NCI-H1092 (cell line): ENCODE measurements at regions not wholly inside any gene's neighbourhood (a gene's known extent, or its start where the extent isn't known, plus 50 kb on each side); places are given as distances from the start of the nearest gene placed in this dataset.
"Not testable (repeated sequence)": the region's sequence is repeated elsewhere in the genome, so short reads cannot be mapped to it uniquely, and the experiment has no call there.

ENCODE experiments used
- DNase-seq: peaks from one replicate; lab custom pipeline; 2025; lab: John Stamatoyannopoulos, UW

DNA sequence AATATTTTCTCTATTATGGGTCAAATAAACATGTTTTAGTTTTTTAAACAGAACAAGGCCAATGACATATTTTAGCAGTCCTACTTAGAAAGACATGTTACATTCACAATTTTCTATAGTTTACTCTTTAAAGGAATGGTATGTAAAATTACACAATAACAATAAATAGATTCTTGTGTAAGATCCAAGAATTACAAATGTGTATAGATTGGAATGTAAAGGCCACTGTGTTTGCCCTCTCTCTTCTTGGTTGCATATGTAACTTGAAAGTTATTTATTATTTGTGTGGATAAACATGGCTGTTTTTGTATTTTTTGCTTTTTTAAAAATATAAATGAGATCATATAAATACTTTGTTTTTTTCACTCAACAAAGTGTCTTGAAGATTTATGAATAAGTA, 979.3 kb upstream of the CELF2 start:
- no peak for DNase-seq

GRCh38 chr10:10039595-10039994, 978.1 kb upstream of the CELF2 start:
- no peak for DNase-seq

DNA sequence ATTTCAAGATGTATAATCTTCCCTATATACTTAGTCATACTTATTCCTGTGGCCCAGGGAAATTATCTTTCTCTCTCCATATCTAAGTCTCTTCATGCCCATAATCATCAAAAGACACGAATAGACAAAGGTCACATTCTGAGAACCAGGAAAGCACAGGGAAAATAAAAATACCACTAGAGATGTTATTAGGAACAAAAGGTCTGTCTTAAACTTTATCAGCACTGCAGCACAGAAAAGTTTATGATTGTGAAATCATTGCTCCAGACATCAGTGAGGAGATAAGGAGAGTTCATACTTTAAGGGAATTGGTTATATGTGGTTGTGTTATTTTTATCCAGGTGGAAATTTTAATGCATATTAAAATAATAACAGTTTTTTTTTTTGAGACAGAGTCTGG, 974.6 kb upstream of the CELF2 start:
- no peak for DNase-seq

GRCh38 chr10:10044922-10045764, 972.5 kb upstream of the CELF2 start:
- DNase-seq, result no peak

DNA sequence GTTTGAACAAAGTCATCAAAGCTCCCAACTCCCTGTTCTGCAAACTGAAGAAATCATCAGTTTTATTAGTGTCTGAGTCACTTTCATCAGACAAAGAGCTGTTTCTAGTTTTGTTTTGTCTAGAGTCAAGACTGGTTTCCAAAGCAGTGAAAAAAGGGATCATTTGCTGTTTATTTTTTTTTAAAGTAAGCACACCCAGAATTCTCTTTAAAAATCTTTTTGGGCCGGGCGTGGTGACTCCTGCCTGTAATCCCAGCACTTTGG, 972.0 kb upstream of the CELF2 start:
- no peak for DNase-seq

GRCh38 chr10:10047426-10047825, 970.2 kb upstream of the CELF2 start:
- no peak for DNase-seq

- no peak for DNase-seq
Observed at GRCh38 chr10:10053051-10053450, 964.6 kb upstream of the CELF2 start.

- no peak for DNase-seq
Observed at GRCh38 chr10:10054466-10054865, 963.2 kb upstream of the CELF2 start.

- no peak for DNase-seq
Observed at GRCh38 chr10:10055656-10056442, 961.8 kb upstream of the CELF2 start.

- DNase-seq, result no peak
Observed at GRCh38 chr10:10056961-10057360, 960.7 kb upstream of the CELF2 start.

GRCh38 chr10:10067644-10068043, 950.0 kb upstream of the CELF2 start:
- no peak for DNase-seq

DNA sequence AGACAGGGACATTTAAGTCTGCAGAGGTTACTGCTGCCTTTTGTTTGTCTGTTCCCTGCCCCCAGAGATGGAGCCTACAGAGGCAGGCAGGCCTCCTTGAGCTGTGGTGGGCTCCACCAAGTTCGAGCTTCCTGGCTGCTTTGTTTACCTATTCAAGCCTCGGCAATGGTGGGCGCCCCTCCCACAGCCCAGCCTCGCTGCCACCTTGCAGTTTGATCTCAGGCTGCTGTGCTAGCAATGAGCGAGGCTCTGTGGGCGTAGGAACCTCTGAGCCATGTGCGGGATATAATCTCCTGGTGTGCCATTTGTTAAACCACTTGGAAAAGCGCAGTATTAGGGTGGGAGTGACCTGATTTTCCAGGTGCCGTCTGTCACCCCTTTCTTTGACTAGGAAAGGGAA, 942.8 kb upstream of the CELF2 start:
- DNase-seq, result not testable (repeated sequence)

- no peak for DNase-seq
Observed at GRCh38 chr10:10078446-10078845, 939.2 kb upstream of the CELF2 start.

DNA sequence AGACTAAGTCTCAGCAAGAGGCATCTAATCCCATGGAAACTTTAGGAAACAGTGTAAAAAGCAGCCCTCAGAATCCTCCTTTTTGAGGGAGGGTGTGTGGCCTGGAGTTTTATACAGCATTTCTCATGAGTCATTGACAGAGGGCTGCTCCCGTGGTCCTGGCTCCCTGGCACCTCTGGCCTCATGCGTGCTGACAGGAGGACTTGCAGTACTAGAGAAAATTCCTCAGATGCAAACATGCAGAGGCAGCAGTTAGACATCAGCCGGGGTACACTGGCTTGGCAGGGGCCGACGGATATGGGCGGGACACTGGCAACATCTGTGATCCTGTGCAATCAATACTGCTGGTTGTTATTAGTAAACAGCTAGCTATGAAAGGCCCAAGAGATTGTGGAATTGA, 925.1 kb upstream of the CELF2 start:
- no peak for DNase-seq

DNA sequence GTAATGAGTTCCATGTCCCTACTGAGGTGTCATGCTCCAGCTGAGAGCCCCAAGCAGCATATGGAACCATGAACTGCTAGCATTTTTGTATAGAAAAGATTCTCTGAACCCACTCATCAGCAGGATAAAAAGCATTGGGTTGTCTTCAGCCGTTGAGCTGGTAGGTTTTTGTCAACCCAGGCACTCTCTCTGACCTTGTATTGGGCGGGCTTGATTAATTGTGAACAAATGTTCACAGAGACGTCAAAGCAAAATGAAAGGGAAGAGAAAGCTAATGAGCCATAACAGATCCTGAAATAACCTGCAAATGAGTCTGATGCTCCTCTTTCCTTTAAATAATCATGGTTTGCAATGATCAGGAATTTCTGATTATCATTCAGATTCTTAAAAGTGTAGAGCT, 924.7 kb upstream of the CELF2 start:
- DNase-seq, result no peak

GRCh38 chr10:10094691-10095090, 923.0 kb upstream of the CELF2 start:
- DNase-seq, result no peak

- no peak for DNase-seq
Observed at GRCh38 chr10:10096296-10096695, 921.4 kb upstream of the CELF2 start.

DNA sequence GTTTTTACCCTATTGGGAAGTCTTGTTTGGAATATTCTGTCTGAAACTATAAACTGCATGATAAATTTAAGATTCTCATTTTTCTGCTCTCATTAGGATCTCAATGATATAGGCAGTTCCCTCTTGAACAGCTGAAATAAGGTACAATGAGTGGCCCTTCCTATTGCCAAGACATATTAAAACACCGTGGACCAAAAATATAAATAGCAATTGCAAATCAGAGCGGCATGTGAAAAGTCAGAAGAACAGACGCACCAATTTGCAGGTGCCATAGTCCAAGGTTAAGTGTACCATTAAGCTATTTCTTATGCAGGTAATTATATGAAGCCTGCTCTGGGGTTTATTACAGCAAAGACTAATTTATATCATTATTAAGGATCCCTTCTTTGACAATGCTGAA, 920.8 kb upstream of the CELF2 start:
- no peak for DNase-seq

DNA sequence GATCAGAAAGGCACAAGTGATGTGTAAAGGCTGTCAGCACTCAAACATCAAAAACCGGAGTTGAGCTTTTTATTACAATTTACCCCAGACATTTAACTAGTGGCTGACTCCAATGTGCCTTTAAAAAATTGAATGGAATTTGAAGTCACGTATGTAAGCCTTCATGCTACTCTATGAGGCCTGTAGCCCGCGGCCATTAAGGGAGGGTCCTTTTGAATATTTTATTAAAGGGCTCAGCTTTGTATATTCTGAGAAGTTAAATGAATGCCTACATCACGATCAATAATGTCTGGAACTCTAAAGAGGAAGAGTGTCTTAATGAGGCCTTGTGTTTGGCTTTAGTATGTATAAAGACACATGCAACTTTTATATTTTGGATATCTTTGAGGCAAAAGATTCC, 916.6 kb upstream of the CELF2 start:
- DNase-seq, result no peak

- no peak for DNase-seq
Observed at GRCh38 chr10:10110844-10111490, 906.7 kb upstream of the CELF2 start.

DNA sequence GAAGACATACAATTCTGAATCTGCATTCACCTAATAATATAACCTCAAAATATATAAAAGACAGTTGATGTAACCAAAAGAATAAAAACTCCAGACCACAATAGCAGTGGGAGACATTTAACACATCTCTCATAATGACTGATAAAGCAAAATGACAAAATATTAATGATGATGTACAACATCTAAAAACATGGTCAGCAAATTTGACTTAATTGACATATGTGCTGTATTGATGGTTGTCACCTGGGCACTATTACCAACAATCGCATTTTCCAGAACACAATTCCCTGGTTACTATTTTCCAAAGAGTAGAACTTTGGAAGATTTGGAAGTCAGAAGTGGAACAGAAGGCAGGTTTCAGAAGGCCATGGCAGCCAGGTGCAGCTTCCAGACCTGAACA, 899.5 kb upstream of the CELF2 start:
- DNase-seq, result no peak

- no peak for DNase-seq
Observed at GRCh38 chr10:10120671-10121070, 897.0 kb upstream of the CELF2 start.

DNA sequence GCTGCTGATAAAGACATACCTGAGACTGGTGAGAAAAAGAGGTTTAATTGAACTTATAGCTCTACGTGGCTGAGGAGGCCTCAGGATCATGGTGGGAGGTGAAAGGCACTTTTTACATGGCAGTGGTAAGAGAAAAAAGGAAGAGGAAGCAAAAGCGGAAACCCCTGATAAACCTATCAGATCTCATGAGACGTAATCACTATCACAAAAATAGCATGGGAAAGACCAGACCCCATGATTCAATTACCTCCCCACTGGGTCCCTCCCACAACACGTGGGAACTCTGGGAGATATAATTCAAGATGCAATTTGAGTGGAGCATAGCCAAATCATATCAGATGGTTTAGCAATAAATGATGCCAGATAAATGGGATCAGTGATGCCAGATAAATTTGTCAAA, 892.0 kb upstream of the CELF2 start:
- DNase-seq, result no peak
